IMR-90 (cell line): ENCODE measurements at regions not wholly inside any gene's neighbourhood (a gene's known extent, or its start where the extent isn't known, plus 50 kb on each side); places are given as distances from the start of the nearest gene placed in this dataset.

Experiments used
- ATAC-seq: fragments of 200-7000 bp; cut with Tn5 transposase; 2 replicates; pipeline ENCODE4 v1.9.1; 2020; ENCODE audit warnings: low read depth, mild to moderate bottlenecking, moderate library complexity
- BruUV-seq: library from RNA; stranded (reverse); fragments of 400-500 nt; replicated peaks from 2 replicates; lab custom pipeline; 2021; lab: Mats Ljungman, UMichigan
- CTCF ChIA-PET: fragments of 300-600 bp; formaldehyde crosslinking; extraction: SDS; loops from one replicate; lab custom pipeline; 2021; ENCODE audit warnings: antibody characterized with exemption; lab: Yijun Ruan, JAX
- POLR2A ChIA-PET: fragments of 300-600 bp; sonication (Branson Sonifier 250); formaldehyde crosslinking; loops from one replicate; lab custom pipeline; 2022; ENCODE audit warnings: antibody characterized with exemption; ENCODE audit not compliant: unreplicated experiment; lab: Charles Lee
- DNase-seq: peaks from one replicate; pipeline ENCODE4 v3.0.0; 2013
- H2AFZ ChIP-seq: replicated peaks from 2 replicates; pipeline ENCODE3; 2013; ENCODE audit warnings: low read length, mild to moderate bottlenecking; ENCODE audit not compliant: poor library complexity
- H2AK5ac ChIP-seq: 2 replicates; pipeline ENCODE4 v1.6.1; 2013; ENCODE audit warnings: low read depth, low read length, inconsistent platforms
- H2AK9ac ChIP-seq: replicated peaks from 2 replicates; pipeline ENCODE3; 2013; ENCODE audit warnings: mild to moderate bottlenecking, low read depth, low read length, moderate library complexity; ENCODE audit not compliant: poor library complexity
- H2BK120ac ChIP-seq: 2 replicates; pipeline ENCODE4 v1.6.1; 2013; ENCODE audit warnings: low read depth, low read length, inconsistent platforms
- H2BK15ac ChIP-seq: 3 replicates; pipeline ENCODE4 v1.6.1; 2013; ENCODE audit warnings: low read depth, low read length, inconsistent platforms
- H2BK20ac ChIP-seq: 2 replicates; pipeline ENCODE4 v1.6.1; 2013; ENCODE audit warnings: low read depth, mild to moderate bottlenecking, inconsistent platforms, low read length, moderate library complexity
- H2BK5ac ChIP-seq: 2 replicates; pipeline ENCODE4 v1.6.1; 2013; ENCODE audit warnings: mild to moderate bottlenecking, low read depth, low read length, inconsistent platforms; ENCODE audit not compliant: poor library complexity, severe bottlenecking
- H3K14ac ChIP-seq: replicated peaks from 2 replicates; pipeline ENCODE4 v1.6.1; 2013; ENCODE audit warnings: low read depth, low read length, inconsistent platforms
- H3K18ac ChIP-seq: 2 replicates; pipeline ENCODE4 v1.6.1; 2013; ENCODE audit warnings: low read depth, low read length, control low read depth
- H3K23ac ChIP-seq: 2 replicates; pipeline ENCODE4 v1.6.1; 2013; ENCODE audit warnings: low read depth, low read length, inconsistent platforms
- H3K27ac ChIP-seq: 2 replicates; pipeline ENCODE4 v1.5.1; 2013; ENCODE audit warnings: mild to moderate bottlenecking, control low read depth, low read length; ENCODE audit not compliant: insufficient read depth
- H3K27me3 ChIP-seq: 2 replicates; pipeline ENCODE4 v1.6.1; 2013; ENCODE audit warnings: low read length; ENCODE audit not compliant: control insufficient read depth, insufficient read depth
- H3K36me3 ChIP-seq: 2 replicates; pipeline ENCODE4 v1.6.1; 2013; ENCODE audit warnings: low read length, mixed read lengths; ENCODE audit not compliant: control insufficient read depth, insufficient read depth
- H3K4ac ChIP-seq: 2 replicates; pipeline ENCODE4 v1.6.1; 2013; ENCODE audit warnings: low read depth, low read length, inconsistent platforms
- H3K4me1 ChIP-seq: 2 replicates; pipeline ENCODE4 v1.6.1; 2013; ENCODE audit warnings: low read length, mixed read lengths; ENCODE audit not compliant: control insufficient read depth, insufficient read depth
- H3K4me2 ChIP-seq: 2 replicates; pipeline ENCODE4 v1.6.1; 2013; ENCODE audit warnings: low read depth, mild to moderate bottlenecking, control low read depth, low read length, moderate library complexity
- H3K4me3 ChIP-seq: 2 replicates; pipeline ENCODE4 v1.5.1; 2013; ENCODE audit warnings: low read depth, mild to moderate bottlenecking, control low read depth, low read length, moderate library complexity; ENCODE audit not compliant: insufficient read depth
- H3K56ac ChIP-seq: 2 replicates; pipeline ENCODE4 v1.6.1; 2013; ENCODE audit warnings: low read length, inconsistent platforms; ENCODE audit not compliant: insufficient read depth; ENCODE audit errors: extremely low read depth
- H3K79me1 ChIP-seq, 2 experiments: 2 replicates each; pipeline ENCODE4 v1.6.1; 2013; ENCODE audit warnings: low read length in 2 of 2, inconsistent platforms in 1 of 2, low read depth in 1 of 2
- H3K9ac ChIP-seq: 2 replicates; pipeline ENCODE4 v1.6.1; 2013; ENCODE audit warnings: low read depth, low read length, control low read depth
- H3K9me1 ChIP-seq: 2 replicates; pipeline ENCODE4 v1.6.1; 2013; ENCODE audit warnings: low read length, inconsistent platforms; ENCODE audit not compliant: insufficient read depth
- H3K9me3 ChIP-seq: 2 replicates; pipeline ENCODE4 v1.6.1; 2013; ENCODE audit warnings: low read length; ENCODE audit not compliant: control insufficient read depth, insufficient read depth
- H4K20me1 ChIP-seq: 2 replicates; pipeline ENCODE4 v1.6.1; 2013; ENCODE audit warnings: low read length, inconsistent platforms; ENCODE audit not compliant: insufficient read depth
- H4K5ac ChIP-seq: 2 replicates; pipeline ENCODE4 v1.6.1; 2013; ENCODE audit warnings: mild to moderate bottlenecking, low read depth, low read length, control low read depth
- H4K8ac ChIP-seq, 2 experiments: 2 replicates each; pipeline ENCODE4 v1.6.1; 2013; ENCODE audit warnings: low read depth in 2 of 2, low read length in 2 of 2, control low read depth in 1 of 2, inconsistent platforms in 1 of 2
- H4K91ac ChIP-seq: 2 replicates; pipeline ENCODE4 v1.6.1; 2013; ENCODE audit warnings: low read depth, low read length, inconsistent platforms; ENCODE audit not compliant: insufficient read depth
- BHLHE40 ChIP-seq: fragments of 150-350 bp; IDR thresholded peaks from 2 replicates; pipeline ENCODE4 v1.6.1; 2016; ENCODE audit warnings: mild to moderate bottlenecking, low read depth, low read length
- CEBPB ChIP-seq: IDR thresholded peaks from 2 replicates; pipeline ENCODE4 v1.6.1; 2012; ENCODE audit warnings: low read depth, low read length, improper control_type of control experiment
- CHD1 ChIP-seq: IDR thresholded peaks from 2 replicates; pipeline ENCODE4 v1.6.1; 2012; ENCODE audit warnings: low read depth, low read length, improper control_type of control experiment
- FOS ChIP-seq: fragments of 150-350 bp; IDR thresholded peaks from 2 replicates; pipeline ENCODE4 v1.6.1; 2016; ENCODE audit warnings: low read depth, low read length
- MAFK ChIP-seq: IDR thresholded peaks from 2 replicates; pipeline ENCODE4 v1.6.1; 2012; ENCODE audit warnings: low read depth, low read length, improper control_type of control experiment
- MAZ ChIP-seq: IDR thresholded peaks from 2 replicates; pipeline ENCODE4 v1.6.1; 2012; ENCODE audit warnings: low read depth, mild to moderate bottlenecking, low read length, improper control_type of control experiment, moderate library complexity, borderline replicate concordance
- NFE2L2 ChIP-seq: fragments of 150-350 bp; IDR thresholded peaks from 2 replicates; pipeline ENCODE4 v1.6.1; 2016; ENCODE audit warnings: low read depth, mild to moderate bottlenecking, low read length
- RAD21 ChIP-seq: IDR thresholded peaks from 2 replicates; pipeline ENCODE4 v1.6.1; 2012; ENCODE audit warnings: low read length, improper control_type of control experiment
- RCOR1 ChIP-seq: IDR thresholded peaks from 2 replicates; pipeline ENCODE4 v1.6.1; 2012; ENCODE audit warnings: mild to moderate bottlenecking, low read length, improper control_type of control experiment; ENCODE audit not compliant: insufficient replicate concordance
- RFX5 ChIP-seq: IDR thresholded peaks from 2 replicates; pipeline ENCODE4 v1.8.0; 2012; ENCODE audit warnings: low read depth, mild to moderate bottlenecking, low read length, moderate library complexity
- SMC3 ChIP-seq: fragments of 150-350 bp; IDR thresholded peaks from 2 replicates; pipeline ENCODE4 v1.6.1; 2016; ENCODE audit warnings: low read depth, mild to moderate bottlenecking, antibody characterized with exemption, low read length, moderate library complexity
- dilution Hi-C: fragments of 300-500 bp; cut with HindIII; formaldehyde crosslinking; loops from one replicate; pipeline ENCODE4 v1.14.3; 2018; ENCODE audit warnings: low sequenced_read_pairs; ENCODE audit not compliant: unreplicated experiment
- in situ Hi-C: fragments of 300-500 bp; cut with MboI; formaldehyde crosslinking; loops from 3 replicates; pipeline ENCODE4 v1.14.3; 2019; ENCODE audit warnings: low sequenced_read_pairs, inconsistent platforms, mixed read lengths
- intact Hi-C: fragments of 100-400 bp; cut with micrococcal nuclease; formaldehyde crosslinking; loops from 2 replicates; pipeline ENCODE4 v1.10.0; 2022
- TF ChIP-seq, protein P1 (sequence below): fragments of 150-350 bp; IDR thresholded peaks from 2 replicates; pipeline ENCODE4 v1.6.1; 2017; ENCODE audit warnings: mild to moderate bottlenecking, antibody characterized with exemption, low read length, low read depth
- TF ChIP-seq, protein P2 (sequence below): fragments of 150-350 bp; IDR thresholded peaks from 2 replicates; pipeline ENCODE4 v1.6.1; 2016; ENCODE audit warnings: low read depth, mild to moderate bottlenecking, low read length, moderate library complexity, borderline replicate concordance

DNA sequence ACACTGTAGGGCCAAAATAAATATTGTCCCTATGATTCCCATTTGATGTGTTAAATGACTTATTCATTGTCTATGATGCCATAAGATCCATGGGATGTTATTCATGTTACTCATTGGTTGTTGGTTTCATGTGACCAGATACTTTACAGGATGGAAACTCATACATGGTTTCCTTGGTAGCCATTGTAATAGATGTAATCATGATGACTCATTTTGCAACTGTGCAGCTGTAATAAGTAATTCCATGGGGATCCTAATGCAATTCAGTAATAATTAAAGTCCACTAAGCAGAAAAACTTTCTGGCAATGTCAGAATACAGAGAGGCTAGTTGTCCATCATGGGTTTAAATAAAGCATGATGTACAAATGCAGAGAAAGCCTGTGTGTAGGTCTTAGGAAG is 389.7 kb upstream of the NR3C2 start:
- Histone ChIP-seq H3K27ac (no peak overlapping the region), H3K36me3 (no peaks in the 10 kb centered on the region), H3K27me3 (no peaks in the 10 kb centered on the region), H3K4me2 (no peak overlapping the region), H2AK5ac (no peak overlapping the region), H3K9me3 (no peaks in the 10 kb centered on the region), H2BK15ac (no peak overlapping the region), H3K18ac (no peak overlapping the region), H2AFZ (no peak overlapping the region), H2BK5ac (no peak overlapping the region), H2AK9ac (no peak overlapping the region), H3K4ac (no peak overlapping the region), H3K9ac (no peak overlapping the region), H2BK120ac (no peak overlapping the region), H4K91ac (no peak overlapping the region), H3K79me1 (no peaks in the 10 kb centered on the region), H4K20me1 (no peaks in the 10 kb centered on the region), H3K23ac (no peak overlapping the region), H3K4me1 (peaks cover 4% of the 10 kb centered on the region; the same call in 1 of the 2 replicates), H3K4me3 (no peak overlapping the region), H4K8ac (no peak overlapping the region), H2BK20ac (no peak overlapping the region), H3K56ac (no peak overlapping the region), H3K9me1 (no peaks in the 10 kb centered on the region), H3K14ac (no peak overlapping the region), H4K5ac (no peak overlapping the region)
- ChIA-PET POLR2A (no interaction called here), CTCF (no interaction called here)
- dilution Hi-C loops, result no loop called here
- TF ChIP-seq MAFK (peak; percentile 60; the same call in 1 of the 2 replicates), FOS (peak; percentile 93), CHD1 (no peak), SMC3 (no peak), RFX5 (no peak), BHLHE40 (peak; percentile 39; the same call in 1 of the 2 replicates), RAD21 (no peak), MAZ (no peak), NFE2L2 (no peak), CEBPB (peak; percentile 78; the same call in 1 of the 2 replicates), RCOR1 (no peak)
- TF ChIP-seq, protein P1, sequence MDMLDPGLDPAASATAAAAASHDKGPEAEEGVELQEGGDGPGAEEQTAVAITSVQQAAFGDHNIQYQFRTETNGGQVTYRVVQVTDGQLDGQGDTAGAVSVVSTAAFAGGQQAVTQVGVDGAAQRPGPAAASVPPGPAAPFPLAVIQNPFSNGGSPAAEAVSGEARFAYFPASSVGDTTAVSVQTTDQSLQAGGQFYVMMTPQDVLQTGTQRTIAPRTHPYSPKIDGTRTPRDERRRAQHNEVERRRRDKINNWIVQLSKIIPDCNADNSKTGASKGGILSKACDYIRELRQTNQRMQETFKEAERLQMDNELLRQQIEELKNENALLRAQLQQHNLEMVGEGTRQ, result peak; percentile 71
- TF ChIP-seq, protein P2, sequence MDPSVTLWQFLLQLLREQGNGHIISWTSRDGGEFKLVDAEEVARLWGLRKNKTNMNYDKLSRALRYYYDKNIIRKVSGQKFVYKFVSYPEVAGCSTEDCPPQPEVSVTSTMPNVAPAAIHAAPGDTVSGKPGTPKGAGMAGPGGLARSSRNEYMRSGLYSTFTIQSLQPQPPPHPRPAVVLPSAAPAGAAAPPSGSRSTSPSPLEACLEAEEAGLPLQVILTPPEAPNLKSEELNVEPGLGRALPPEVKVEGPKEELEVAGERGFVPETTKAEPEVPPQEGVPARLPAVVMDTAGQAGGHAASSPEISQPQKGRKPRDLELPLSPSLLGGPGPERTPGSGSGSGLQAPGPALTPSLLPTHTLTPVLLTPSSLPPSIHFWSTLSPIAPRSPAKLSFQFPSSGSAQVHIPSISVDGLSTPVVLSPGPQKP, result no peak
- DNase-seq (peak; percentile 96), ATAC-seq (peak; percentile 84)
- BruUV-seq, result no TSS peak
- intact Hi-C loops, result no loop called here
- in situ Hi-C loops, result no loop called here
